Prostate gland (tissue), 2 donors: ENCODE measurements at regions not wholly inside any gene's neighbourhood (a gene's known extent, or its start where the extent isn't known, plus 50 kb on each side); places are given as distances from the start of the nearest gene placed in this dataset.

ENCODE experiments used
- POLR2A ChIP-seq: fragments of 450-650 bp; IDR thresholded peaks from one replicate; pipeline ENCODE4 v1.6.1; 2016; ENCODE audit warnings: antibody characterized with exemption, mild to moderate bottlenecking
- POLR2AphosphoS5 ChIP-seq: sonication (generic); formaldehyde crosslinking; IDR thresholded peaks from one replicate; pipeline ENCODE4 v1.6.1; 2017; ENCODE audit warnings: antibody characterized with exemption
- TF ChIP-seq, protein P1 (sequence below), 4 experiments: fragments of 200-600 bp in 2 of 4; fragments of 450-650 bp in 2 of 4; sonication (generic) in 2 of 4; IDR thresholded peaks; 1 replicate in 3 of 4; 2 replicates in 1 of 4; pipeline ENCODE4 v1.5.1; 2016 to 2019; ENCODE audit warnings: antibody characterized with exemption in 4 of 4, mild to moderate bottlenecking in 2 of 4, moderate library complexity in 2 of 4

DNA sequence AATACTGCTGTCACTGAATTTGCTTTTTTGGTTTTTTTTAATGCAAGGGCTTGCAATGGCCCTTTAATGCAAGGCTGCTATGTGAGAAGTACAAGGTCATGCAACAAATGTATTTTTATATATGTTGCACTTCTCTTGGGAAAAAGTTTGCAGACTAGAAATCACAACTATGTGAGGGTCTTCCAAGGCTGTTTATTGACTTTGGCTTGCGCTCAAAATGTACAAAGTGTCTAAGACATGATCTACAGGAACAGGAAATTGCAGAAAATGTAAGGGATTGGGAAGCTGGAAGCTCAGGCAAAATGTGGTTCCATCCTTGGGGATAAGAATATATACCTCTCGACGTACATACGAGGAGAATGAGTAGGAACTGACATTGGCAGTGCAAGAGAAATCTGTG is 92.2 kb upstream of the F13A1 start:
- TF ChIP-seq, protein P1, sequence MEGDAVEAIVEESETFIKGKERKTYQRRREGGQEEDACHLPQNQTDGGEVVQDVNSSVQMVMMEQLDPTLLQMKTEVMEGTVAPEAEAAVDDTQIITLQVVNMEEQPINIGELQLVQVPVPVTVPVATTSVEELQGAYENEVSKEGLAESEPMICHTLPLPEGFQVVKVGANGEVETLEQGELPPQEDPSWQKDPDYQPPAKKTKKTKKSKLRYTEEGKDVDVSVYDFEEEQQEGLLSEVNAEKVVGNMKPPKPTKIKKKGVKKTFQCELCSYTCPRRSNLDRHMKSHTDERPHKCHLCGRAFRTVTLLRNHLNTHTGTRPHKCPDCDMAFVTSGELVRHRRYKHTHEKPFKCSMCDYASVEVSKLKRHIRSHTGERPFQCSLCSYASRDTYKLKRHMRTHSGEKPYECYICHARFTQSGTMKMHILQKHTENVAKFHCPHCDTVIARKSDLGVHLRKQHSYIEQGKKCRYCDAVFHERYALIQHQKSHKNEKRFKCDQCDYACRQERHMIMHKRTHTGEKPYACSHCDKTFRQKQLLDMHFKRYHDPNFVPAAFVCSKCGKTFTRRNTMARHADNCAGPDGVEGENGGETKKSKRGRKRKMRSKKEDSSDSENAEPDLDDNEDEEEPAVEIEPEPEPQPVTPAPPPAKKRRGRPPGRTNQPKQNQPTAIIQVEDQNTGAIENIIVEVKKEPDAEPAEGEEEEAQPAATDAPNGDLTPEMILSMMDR (IDR thresholded peaks at IDR 0.05): no peak
- TF ChIP-seq POLR2AphosphoS5: no peak
- TF ChIP-seq POLR2A: no peak
